ENCODE measurements at regions not wholly inside any gene's neighbourhood (a gene's known extent, or its start where the extent isn't known, plus 50 kb on each side); places are given as distances from the start of the nearest gene placed in this dataset.

GRCh38 chr22:34429314-34429713 is 509.0 kb upstream of the LARGE1 start:
- Mint-ChIP-seq H3K27me3 (ENCODE audit: low read depth) (peaks cover 3% of the 10 kb centered on the region; the same call in 1 of the 2 replicates), H3K36me3 (no peaks in the 10 kb centered on the region), H3K27ac (no peak overlapping the region), H3K9me3 (peaks cover 11% of the 10 kb centered on the region), H3K4me3 (no peak overlapping the region), H3K4me1 (no peaks in the 10 kb centered on the region)
- TF ChIP-seq, protein P1, sequence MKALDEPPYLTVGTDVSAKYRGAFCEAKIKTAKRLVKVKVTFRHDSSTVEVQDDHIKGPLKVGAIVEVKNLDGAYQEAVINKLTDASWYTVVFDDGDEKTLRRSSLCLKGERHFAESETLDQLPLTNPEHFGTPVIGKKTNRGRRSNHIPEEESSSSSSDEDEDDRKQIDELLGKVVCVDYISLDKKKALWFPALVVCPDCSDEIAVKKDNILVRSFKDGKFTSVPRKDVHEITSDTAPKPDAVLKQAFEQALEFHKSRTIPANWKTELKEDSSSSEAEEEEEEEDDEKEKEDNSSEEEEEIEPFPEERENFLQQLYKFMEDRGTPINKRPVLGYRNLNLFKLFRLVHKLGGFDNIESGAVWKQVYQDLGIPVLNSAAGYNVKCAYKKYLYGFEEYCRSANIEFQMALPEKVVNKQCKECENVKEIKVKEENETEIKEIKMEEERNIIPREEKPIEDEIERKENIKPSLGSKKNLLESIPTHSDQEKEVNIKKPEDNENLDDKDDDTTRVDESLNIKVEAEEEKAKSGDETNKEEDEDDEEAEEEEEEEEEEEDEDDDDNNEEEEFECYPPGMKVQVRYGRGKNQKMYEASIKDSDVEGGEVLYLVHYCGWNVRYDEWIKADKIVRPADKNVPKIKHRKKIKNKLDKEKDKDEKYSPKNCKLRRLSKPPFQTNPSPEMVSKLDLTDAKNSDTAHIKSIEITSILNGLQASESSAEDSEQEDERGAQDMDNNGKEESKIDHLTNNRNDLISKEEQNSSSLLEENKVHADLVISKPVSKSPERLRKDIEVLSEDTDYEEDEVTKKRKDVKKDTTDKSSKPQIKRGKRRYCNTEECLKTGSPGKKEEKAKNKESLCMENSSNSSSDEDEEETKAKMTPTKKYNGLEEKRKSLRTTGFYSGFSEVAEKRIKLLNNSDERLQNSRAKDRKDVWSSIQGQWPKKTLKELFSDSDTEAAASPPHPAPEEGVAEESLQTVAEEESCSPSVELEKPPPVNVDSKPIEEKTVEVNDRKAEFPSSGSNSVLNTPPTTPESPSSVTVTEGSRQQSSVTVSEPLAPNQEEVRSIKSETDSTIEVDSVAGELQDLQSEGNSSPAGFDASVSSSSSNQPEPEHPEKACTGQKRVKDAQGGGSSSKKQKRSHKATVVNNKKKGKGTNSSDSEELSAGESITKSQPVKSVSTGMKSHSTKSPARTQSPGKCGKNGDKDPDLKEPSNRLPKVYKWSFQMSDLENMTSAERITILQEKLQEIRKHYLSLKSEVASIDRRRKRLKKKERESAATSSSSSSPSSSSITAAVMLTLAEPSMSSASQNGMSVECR (CRISPR knock-in tag; IDR thresholded peaks at IDR 0.05; ENCODE audit: borderline replicate concordance) = no peak
- TF ChIP-seq JUN (CRISPR knock-in tag; IDR thresholded peaks at IDR 0.05) = no peak
- TF ChIP-seq, protein P2, sequence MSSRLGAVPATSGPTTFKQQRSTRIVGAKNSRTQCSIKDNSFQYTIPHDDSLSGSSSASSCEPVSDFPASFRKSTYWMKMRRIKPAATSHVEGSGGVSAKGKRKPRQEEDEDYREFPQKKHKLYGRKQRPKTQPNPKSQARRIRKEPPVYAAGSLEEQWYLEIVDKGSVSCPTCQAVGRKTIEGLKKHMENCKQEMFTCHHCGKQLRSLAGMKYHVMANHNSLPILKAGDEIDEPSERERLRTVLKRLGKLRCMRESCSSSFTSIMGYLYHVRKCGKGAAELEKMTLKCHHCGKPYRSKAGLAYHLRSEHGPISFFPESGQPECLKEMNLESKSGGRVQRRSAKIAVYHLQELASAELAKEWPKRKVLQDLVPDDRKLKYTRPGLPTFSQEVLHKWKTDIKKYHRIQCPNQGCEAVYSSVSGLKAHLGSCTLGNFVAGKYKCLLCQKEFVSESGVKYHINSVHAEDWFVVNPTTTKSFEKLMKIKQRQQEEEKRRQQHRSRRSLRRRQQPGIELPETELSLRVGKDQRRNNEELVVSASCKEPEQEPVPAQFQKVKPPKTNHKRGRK (CRISPR knock-in tag; IDR thresholded peaks at IDR 0.05; ENCODE audit: borderline replicate concordance) = no peak
- TF ChIP-seq ZNF232 (CRISPR knock-in tag; IDR thresholded peaks at IDR 0.05) = no peak
- TF ChIP-seq ZNF423 (CRISPR knock-in tag; IDR thresholded peaks at IDR 0.05) = no peak
- TF ChIP-seq, protein P3, sequence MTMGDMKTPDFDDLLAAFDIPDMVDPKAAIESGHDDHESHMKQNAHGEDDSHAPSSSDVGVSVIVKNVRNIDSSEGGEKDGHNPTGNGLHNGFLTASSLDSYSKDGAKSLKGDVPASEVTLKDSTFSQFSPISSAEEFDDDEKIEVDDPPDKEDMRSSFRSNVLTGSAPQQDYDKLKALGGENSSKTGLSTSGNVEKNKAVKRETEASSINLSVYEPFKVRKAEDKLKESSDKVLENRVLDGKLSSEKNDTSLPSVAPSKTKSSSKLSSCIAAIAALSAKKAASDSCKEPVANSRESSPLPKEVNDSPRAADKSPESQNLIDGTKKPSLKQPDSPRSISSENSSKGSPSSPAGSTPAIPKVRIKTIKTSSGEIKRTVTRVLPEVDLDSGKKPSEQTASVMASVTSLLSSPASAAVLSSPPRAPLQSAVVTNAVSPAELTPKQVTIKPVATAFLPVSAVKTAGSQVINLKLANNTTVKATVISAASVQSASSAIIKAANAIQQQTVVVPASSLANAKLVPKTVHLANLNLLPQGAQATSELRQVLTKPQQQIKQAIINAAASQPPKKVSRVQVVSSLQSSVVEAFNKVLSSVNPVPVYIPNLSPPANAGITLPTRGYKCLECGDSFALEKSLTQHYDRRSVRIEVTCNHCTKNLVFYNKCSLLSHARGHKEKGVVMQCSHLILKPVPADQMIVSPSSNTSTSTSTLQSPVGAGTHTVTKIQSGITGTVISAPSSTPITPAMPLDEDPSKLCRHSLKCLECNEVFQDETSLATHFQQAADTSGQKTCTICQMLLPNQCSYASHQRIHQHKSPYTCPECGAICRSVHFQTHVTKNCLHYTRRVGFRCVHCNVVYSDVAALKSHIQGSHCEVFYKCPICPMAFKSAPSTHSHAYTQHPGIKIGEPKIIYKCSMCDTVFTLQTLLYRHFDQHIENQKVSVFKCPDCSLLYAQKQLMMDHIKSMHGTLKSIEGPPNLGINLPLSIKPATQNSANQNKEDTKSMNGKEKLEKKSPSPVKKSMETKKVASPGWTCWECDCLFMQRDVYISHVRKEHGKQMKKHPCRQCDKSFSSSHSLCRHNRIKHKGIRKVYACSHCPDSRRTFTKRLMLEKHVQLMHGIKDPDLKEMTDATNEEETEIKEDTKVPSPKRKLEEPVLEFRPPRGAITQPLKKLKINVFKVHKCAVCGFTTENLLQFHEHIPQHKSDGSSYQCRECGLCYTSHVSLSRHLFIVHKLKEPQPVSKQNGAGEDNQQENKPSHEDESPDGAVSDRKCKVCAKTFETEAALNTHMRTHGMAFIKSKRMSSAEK (CRISPR knock-in tag; IDR thresholded peaks at IDR 0.05; ENCODE audit: borderline replicate concordance) = no peak
- no peak for TF ChIP-seq RELA (CRISPR knock-in tag; IDR thresholded peaks at IDR 0.05; ENCODE audit: borderline replicate concordance)
- no peak for TF ChIP-seq FOXK1 (CRISPR knock-in tag; IDR thresholded peaks at IDR 0.05)
- TF ChIP-seq IRF2 (CRISPR knock-in tag; IDR thresholded peaks at IDR 0.05; ENCODE audit: borderline replicate concordance, low read depth) = no peak
- no peak for TF ChIP-seq NFYB (CRISPR knock-in tag; conservative IDR thresholded peaks at IDR 0.05; ENCODE audit: low read depth)
- TF ChIP-seq OVOL2 (CRISPR knock-in tag; IDR thresholded peaks at IDR 0.05; ENCODE audit: borderline replicate concordance) = no peak
- TF ChIP-seq, protein P4, sequence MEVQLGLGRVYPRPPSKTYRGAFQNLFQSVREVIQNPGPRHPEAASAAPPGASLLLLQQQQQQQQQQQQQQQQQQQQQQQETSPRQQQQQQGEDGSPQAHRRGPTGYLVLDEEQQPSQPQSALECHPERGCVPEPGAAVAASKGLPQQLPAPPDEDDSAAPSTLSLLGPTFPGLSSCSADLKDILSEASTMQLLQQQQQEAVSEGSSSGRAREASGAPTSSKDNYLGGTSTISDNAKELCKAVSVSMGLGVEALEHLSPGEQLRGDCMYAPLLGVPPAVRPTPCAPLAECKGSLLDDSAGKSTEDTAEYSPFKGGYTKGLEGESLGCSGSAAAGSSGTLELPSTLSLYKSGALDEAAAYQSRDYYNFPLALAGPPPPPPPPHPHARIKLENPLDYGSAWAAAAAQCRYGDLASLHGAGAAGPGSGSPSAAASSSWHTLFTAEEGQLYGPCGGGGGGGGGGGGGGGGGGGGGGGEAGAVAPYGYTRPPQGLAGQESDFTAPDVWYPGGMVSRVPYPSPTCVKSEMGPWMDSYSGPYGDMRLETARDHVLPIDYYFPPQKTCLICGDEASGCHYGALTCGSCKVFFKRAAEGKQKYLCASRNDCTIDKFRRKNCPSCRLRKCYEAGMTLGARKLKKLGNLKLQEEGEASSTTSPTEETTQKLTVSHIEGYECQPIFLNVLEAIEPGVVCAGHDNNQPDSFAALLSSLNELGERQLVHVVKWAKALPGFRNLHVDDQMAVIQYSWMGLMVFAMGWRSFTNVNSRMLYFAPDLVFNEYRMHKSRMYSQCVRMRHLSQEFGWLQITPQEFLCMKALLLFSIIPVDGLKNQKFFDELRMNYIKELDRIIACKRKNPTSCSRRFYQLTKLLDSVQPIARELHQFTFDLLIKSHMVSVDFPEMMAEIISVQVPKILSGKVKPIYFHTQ (CRISPR knock-in tag; IDR thresholded peaks at IDR 0.05) = no peak
- TF ChIP-seq NFE2L1 (CRISPR knock-in tag; IDR thresholded peaks at IDR 0.05) = no peak
- no peak for TF ChIP-seq SOX15 (CRISPR knock-in tag; IDR thresholded peaks at IDR 0.05)
- no peak for TF ChIP-seq FOXJ3 (CRISPR knock-in tag; IDR thresholded peaks at IDR 0.05; ENCODE audit: borderline replicate concordance)
- no peak for TF ChIP-seq ZNF671 (CRISPR knock-in tag; IDR thresholded peaks at IDR 0.05)
- no peak for TF ChIP-seq ZMAT4 (CRISPR knock-in tag; IDR thresholded peaks at IDR 0.05)
- TF ChIP-seq ZNF121 (CRISPR knock-in tag; IDR thresholded peaks at IDR 0.05) = no peak
- TF ChIP-seq KAT7 (CRISPR knock-in tag; IDR thresholded peaks at IDR 0.05; ENCODE audit: borderline replicate concordance) = no peak
- TF ChIP-seq NR3C1 (CRISPR knock-in tag; conservative IDR thresholded peaks at IDR 0.05; ENCODE audit: low read depth) = no peak
- ATAC-seq (no peak), DNase-seq (ENCODE audit: low spot score) (no peak)
- ChIA-PET POLR2A (no interaction called here), CTCF (interaction anchor here (1.1 kb wide), 1 partner anchor 14 kb away, joined by 4 read pairs; no protein-coding TSS in a partner anchor)

Data from WTC11 (cell line).